Fibroblast of skin of abdomen (primary cell): ENCODE measurements at regions not wholly inside any gene's neighbourhood (a gene's known extent, or its start where the extent isn't known, plus 50 kb on each side); places are given as distances from the start of the nearest gene placed in this dataset.
A peak's percentile ranks its signal among the peaks of the same experiment; 100 is the strongest.

Source experiments
- DNase-seq: peaks from one replicate; pipeline ENCODE4 v3.0.0-alpha.2; 2013

DNA sequence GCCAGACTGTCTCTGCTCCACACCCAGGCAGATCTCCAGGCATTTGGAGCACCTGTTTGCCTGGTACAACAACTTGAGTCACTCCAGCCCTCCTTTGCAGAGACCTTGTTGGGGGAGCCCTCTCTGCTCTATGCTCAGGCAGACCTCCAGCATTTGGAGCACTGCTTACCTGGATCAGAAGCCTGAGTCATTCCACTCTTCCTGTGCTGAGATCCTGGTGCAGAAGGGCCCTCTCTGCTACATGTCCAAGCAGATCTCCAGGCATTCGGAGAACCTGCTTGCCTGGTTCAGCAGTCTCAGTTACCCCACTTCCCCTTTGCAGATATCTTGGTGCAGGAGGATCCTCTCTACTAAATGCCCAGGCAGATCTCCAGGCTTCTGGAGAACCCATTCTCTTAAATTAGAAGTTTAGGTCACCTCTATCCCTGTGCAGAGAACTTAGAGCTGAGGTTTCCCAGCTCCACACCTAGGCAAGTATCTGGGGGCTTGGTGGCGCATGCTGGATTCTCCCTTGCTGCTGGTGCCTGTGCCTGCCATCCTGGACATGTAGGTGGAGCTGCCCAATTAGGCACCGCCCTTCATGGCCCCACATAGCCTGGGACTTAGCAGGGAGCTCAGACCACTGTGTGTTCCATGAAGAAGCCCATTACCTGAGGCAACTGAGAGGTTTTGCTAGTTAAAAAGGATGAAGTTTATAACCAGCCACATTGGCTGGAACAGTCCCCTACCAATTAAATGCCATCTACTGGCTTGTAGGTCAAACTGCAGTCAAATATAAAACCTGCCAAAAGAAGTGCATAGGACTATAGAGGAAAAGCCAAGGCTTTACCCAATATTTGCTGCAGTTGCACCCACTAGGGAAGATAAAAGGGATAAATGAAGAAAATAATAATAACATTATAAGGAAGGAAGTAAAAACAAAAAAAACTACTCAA is 97.6 kb upstream of the SLITRK6 start:
- no peak for DNase-seq

DNA sequence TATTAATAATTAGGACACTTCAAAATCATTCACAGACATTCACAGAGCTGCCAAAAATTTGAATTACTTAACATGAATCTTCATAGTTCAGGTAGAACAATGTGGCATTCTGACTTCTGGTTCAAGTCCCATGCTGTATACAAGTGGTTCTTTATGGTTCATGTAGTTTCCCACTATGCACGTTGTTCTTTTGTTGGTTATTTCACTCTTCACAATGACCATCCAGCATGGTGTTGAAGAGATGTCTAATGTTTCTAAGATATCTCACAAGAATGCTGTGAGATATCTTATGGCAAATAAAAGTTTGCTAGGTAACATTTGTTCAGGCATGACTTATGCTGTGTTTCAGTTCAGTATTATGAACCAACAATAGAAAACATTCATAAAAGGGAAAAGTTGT is 88.2 kb upstream of the SLITRK6 start:
- no peak for DNase-seq

DNA sequence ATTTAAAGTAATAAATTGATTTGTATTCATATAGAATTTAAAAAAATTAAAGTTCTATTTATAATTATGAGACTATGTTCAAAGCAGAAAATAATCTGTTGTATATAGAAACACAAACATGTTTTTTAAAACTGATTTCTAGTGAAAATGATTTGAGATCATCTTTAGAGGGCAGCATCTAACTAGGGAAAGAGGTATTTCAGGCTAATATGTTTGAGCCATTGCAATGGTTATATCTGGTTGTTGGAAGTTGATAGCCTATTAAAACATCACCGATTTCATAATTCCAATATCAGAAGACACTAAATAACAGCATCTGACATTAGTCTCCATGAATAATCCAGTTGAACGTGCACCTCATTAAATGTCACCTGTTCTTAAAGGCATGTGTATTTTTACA is 79.8 kb upstream of the SLITRK6 start:
- DNase-seq: no peak

DNA sequence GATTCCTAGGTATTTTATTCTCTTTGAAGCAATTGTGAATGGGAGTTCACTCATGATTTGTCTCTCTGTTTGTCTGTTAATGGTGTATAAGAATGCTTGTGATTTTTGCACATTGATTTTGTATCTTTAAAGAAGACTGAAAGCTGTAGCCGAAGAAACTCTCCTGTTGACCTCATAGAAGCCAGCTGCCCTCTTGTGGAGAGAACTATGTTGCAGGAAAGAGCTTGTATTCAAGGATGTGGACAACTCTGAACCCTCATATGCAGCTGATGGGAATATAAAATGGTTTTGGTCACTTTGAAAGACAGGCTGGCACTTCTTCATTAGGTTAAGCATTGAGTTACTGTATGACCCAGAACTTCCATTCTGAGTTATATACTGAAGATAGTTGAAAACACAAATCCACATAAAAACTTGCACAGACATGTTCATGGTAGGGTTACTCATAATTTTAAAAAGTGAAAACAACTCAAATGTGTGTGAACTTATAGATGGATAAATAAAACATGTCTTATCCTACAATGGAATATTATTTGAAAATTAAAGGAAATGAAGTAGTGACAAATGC is 65.8 kb upstream of the SLITRK6 start:
- peak; percentile 2 for DNase-seq

DNA sequence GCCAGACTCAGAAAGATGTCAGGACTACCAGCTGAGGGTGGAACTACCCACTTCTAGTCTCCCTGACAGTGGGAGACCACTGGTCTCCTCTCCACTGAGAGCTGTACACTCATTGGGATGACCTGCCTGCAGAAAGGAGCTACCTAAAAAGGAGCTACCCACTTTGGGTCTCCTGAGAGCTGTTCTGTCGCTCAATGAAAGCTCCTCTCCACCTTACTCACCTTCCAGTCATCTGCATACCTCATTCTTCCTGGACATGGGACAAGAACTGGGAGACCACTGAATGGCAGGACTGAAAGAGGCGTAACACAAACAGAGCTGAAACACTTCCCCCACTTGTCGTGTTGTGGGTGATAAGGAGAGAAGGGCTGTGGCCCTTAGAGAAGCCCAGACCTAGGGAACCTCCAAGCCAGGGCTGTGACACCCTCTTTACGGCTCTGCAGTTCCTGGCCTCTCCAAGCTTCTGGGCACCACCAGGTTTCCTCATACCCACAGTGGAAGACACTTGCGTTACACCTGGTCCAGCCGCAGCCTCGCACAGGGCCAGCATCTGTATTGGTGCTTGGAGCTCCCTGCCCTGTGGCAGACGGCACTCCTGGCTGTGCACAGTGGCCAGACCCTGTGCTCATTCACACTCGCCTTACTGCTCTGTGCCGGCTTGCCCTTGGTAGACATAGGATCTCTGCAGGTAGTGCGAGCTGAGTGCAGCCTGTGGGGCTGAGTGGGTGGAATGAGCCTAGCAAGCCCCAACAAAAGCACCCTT is 54.9 kb upstream of the SLITRK6 start:
- no peak for DNase-seq

DNA sequence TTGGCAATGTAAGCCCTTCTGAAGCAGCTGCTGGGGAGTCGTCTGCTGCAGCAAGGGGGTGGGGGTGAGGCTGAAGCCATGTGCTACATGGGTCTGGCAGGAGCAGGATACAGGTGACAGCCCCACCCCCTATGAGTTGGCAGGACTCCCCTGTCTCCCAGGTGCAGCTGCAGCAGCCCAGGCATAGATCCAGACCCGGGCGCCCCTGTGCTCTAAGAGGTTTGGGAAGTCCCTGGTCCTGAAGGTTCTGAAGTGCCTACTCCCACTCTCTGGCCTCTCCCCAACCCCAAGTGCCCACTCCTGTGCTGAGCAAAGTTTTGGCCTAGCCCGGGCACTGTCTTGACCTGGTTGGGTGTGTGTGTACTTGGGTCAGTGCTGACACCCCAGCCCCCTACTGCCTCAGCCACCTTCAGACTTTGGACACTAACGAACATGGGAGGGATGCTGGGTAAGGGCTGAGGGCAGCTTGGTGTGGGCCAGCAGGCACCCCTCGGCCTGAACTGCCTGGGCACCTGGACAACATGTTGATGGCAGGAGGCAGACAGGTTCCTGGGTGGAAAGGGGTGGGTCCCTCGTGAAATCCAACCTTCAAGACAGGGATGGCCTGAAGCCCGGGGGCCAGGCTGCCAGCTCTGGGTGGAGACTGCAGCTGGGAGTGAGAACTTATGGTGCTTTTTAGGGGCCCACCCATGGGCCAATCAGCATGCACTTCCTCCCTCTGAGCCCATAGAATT is 54.1 kb upstream of the SLITRK6 start:
- no peak for DNase-seq
